DOHH2 (cell line): ENCODE measurements at regions not wholly inside any gene's neighbourhood (a gene's known extent, or its start where the extent isn't known, plus 50 kb on each side); places are given as distances from the start of the nearest gene placed in this dataset.

ENCODE experiments used
- CTCF ChIP-seq: fragments of 200-600 bp; sonication (generic); IDR thresholded peaks from one replicate; pipeline ENCODE4 v1.5.1; 2014; ENCODE audit warnings: antibody characterized with exemption, mild to moderate bottlenecking, low read depth, low read length; ENCODE audit not compliant: poor library complexity, severe bottlenecking
- EZH2phosphoT487 ChIP-seq: fragments of 200-600 bp; sonication (generic); IDR thresholded peaks from 2 replicates; pipeline ENCODE4 v1.6.1; 2017; ENCODE audit warnings: borderline replicate concordance, mild to moderate bottlenecking, antibody characterized with exemption, low read length, moderate library complexity, mixed read lengths

GRCh38 chr20:60693496-60694133, 558.4 kb upstream of the CDH4 start:
- no peak for TF ChIP-seq CTCF
- no peak for TF ChIP-seq EZH2phosphoT487
